ENCODE measurements at regions not wholly inside any gene's neighbourhood (a gene's known extent, or its start where the extent isn't known, plus 50 kb on each side); places are given as distances from the start of the nearest gene placed in this dataset.

- ATAC-seq (no peak), DNase-seq (no peak)
- H3K4me3 Mint-ChIP-seq = no peak overlapping the region
- H3K4me1 Mint-ChIP-seq = no peaks in the 10 kb centered on the region
- H3K36me3 Mint-ChIP-seq (ENCODE audit: low read depth) = no peaks in the 10 kb centered on the region
- no peak overlapping the region for H3K27ac Mint-ChIP-seq
- H3K27me3 Mint-ChIP-seq = no peaks in the 10 kb centered on the region
- peaks cover 4% of the 10 kb centered on the region for H3K9me3 Mint-ChIP-seq
Observed at GRCh38 chr5:23242891-23243290, 264.5 kb upstream of the PRDM9 start.

- Mint-ChIP-seq H3K4me3 (no peak overlapping the region), H3K9me3 (no peaks in the 10 kb centered on the region), H3K36me3 (ENCODE audit: low read depth) (no peaks in the 10 kb centered on the region), H3K27me3 (no peaks in the 10 kb centered on the region), H3K27ac (no peak overlapping the region), H3K4me1 (no peaks in the 10 kb centered on the region)
- no peak for DNase-seq
- ATAC-seq = no peak
Observed at GRCh38 chr5:23235246-23235645, 272.2 kb upstream of the PRDM9 start.

GRCh38 chr5:23234197-23234596 lies 273.2 kb upstream of the PRDM9 start:
- H3K4me1 Mint-ChIP-seq = no peaks in the 10 kb centered on the region
- no peak overlapping the region for H3K4me3 Mint-ChIP-seq
- DNase-seq (no peak), ATAC-seq (no peak)
- H3K9me3 Mint-ChIP-seq = no peaks in the 10 kb centered on the region
- H3K27ac Mint-ChIP-seq = no peak overlapping the region
- H3K36me3 Mint-ChIP-seq (ENCODE audit: low read depth) = no peaks in the 10 kb centered on the region
- no peaks in the 10 kb centered on the region for H3K27me3 Mint-ChIP-seq

DNA sequence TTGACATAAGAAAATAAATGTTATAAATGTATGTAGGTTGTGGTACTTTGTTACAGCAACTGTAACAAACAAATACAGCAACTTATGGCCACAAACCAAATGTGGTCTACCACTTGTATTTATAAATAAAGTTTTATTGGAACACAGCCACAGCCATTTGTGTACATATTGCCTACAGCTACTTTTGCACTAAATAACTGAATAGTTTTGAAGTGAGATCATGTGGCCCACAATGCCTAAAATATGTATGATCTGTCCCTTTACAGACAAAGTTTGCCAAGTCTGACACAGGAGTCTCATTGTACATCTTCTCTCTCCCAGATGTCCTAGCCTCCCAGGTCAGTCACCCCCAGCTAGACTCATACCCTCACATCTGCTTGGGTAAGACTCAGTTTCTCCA lies 283.6 kb upstream of the PRDM9 start:
- Mint-ChIP-seq H3K4me3 (no peak overlapping the region), H3K9me3 (peaks cover 14% of the 10 kb centered on the region), H3K36me3 (ENCODE audit: low read depth) (no peaks in the 10 kb centered on the region), H3K4me1 (no peaks in the 10 kb centered on the region), H3K27me3 (no peaks in the 10 kb centered on the region), H3K27ac (no peak overlapping the region)
- ATAC-seq = no peak
- no peak for DNase-seq

- Mint-ChIP-seq H3K4me1 (no peaks in the 10 kb centered on the region), H3K4me3 (no peak overlapping the region), H3K36me3 (ENCODE audit: low read depth) (no peaks in the 10 kb centered on the region), H3K27ac (no peak overlapping the region), H3K27me3 (no peaks in the 10 kb centered on the region), H3K9me3 (peaks cover 11% of the 10 kb centered on the region)
- ATAC-seq (no peak), DNase-seq (no peak)
Observed at GRCh38 chr5:23221831-23222230, 285.6 kb upstream of the PRDM9 start.

- no peak overlapping the region for H3K4me3 Mint-ChIP-seq
- ATAC-seq (no peak), DNase-seq (no peak)
- H3K27ac Mint-ChIP-seq = no peak overlapping the region
- H3K27me3 Mint-ChIP-seq = no peaks in the 10 kb centered on the region
- peaks cover 7% of the 10 kb centered on the region for H3K9me3 Mint-ChIP-seq
- no peaks in the 10 kb centered on the region for H3K4me1 Mint-ChIP-seq
- H3K36me3 Mint-ChIP-seq (ENCODE audit: low read depth) = no peaks in the 10 kb centered on the region
Observed at GRCh38 chr5:23217159-23217558, 290.2 kb upstream of the PRDM9 start.

GRCh38 chr5:23216345-23216744 lies 291.1 kb upstream of the PRDM9 start:
- ATAC-seq = no peak
- H3K4me3 Mint-ChIP-seq = no peak overlapping the region
- no peak overlapping the region for H3K27ac Mint-ChIP-seq
- peaks cover 12% of the 10 kb centered on the region for H3K9me3 Mint-ChIP-seq
- H3K36me3 Mint-ChIP-seq (ENCODE audit: low read depth) = no peaks in the 10 kb centered on the region
- no peak for DNase-seq
- no peaks in the 10 kb centered on the region for H3K4me1 Mint-ChIP-seq
- no peaks in the 10 kb centered on the region for H3K27me3 Mint-ChIP-seq

DNA sequence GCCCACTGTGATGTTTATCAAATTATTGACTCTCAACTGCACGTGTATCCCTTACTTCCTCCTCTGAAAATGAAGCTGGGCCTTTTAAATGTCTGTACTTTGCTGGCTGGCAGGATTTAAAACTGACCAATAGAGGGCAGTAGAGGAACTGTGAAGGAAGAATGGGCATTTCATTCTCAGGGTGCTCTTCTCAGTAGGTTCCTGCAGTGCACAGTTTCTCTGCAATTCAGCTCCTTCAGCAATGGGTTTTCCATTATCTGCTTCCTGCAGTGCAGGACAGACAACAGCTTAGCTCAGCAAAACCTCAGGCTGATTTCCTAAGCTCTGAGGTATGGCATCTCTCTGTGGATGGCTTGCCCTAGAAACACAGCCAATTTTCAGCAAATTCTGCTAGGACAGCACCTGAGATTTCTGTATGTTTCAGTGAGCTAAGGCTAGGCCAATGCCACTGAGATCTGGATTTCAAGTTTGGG lies 298.4 kb upstream of the PRDM9 start:
- H3K4me1 Mint-ChIP-seq = no peaks in the 10 kb centered on the region
- no peaks in the 10 kb centered on the region for H3K36me3 Mint-ChIP-seq (ENCODE audit: low read depth)
- no peaks in the 10 kb centered on the region for H3K27me3 Mint-ChIP-seq
- no peak overlapping the region for H3K4me3 Mint-ChIP-seq
- ATAC-seq (no peak), DNase-seq (no peak)
- H3K9me3 Mint-ChIP-seq = peaks cover 27% of the 10 kb centered on the region
- no peak overlapping the region for H3K27ac Mint-ChIP-seq

GRCh38 chr5:23204111-23204510 lies 303.3 kb upstream of the PRDM9 start:
- ATAC-seq (no peak), DNase-seq (no peak)
- no peak overlapping the region for H3K4me3 Mint-ChIP-seq
- H3K27me3 Mint-ChIP-seq = no peaks in the 10 kb centered on the region
- no peak overlapping the region for H3K27ac Mint-ChIP-seq
- H3K4me1 Mint-ChIP-seq = no peaks in the 10 kb centered on the region
- no peaks in the 10 kb centered on the region for H3K36me3 Mint-ChIP-seq (ENCODE audit: low read depth)
- H3K9me3 Mint-ChIP-seq = peaks cover 9% of the 10 kb centered on the region

DNA sequence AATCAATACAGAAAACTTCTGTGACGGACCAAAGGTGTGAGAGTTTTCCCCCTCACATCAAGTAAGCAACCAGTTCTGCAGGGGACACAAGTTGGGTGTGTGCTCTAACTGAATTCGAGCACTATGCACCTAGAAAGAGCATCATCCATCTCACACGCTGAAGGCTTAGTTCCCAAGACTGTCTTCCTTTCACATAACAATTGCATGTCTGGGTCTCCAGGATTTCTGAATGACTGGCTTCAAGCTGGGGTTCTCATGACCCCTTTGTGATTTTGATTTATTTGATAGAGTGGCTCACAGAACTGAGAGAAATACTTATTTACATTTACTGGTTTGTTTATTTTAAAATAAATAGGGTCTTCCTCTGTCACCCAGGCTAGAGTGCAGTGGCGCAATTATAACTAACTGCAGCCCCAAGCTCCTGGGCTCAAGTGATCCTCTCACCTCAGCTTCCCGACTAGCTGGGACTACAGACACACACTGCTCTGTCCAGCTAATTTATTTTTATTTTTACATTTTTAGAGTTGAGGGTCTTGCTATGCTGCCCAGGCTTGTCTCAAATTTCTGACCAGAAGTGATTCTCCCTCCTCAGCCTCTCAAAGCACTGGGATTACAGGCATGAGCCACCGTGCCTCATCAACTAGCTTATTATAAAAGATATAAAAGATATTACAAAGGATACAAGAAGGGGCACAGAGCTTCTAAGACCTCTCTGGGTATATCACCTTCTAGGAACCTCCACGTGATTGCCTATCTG lies 316.7 kb upstream of the CDH12 start:
- H3K27me3 Mint-ChIP-seq = no peaks in the 10 kb centered on the region
- H3K27ac Mint-ChIP-seq = no peak overlapping the region
- H3K4me3 Mint-ChIP-seq = no peak overlapping the region
- H3K36me3 Mint-ChIP-seq (ENCODE audit: low read depth) = no peaks in the 10 kb centered on the region
- peaks cover 10% of the 10 kb centered on the region for H3K9me3 Mint-ChIP-seq
- no peak for DNase-seq
- no peak for ATAC-seq
- no peaks in the 10 kb centered on the region for H3K4me1 Mint-ChIP-seq

DNA sequence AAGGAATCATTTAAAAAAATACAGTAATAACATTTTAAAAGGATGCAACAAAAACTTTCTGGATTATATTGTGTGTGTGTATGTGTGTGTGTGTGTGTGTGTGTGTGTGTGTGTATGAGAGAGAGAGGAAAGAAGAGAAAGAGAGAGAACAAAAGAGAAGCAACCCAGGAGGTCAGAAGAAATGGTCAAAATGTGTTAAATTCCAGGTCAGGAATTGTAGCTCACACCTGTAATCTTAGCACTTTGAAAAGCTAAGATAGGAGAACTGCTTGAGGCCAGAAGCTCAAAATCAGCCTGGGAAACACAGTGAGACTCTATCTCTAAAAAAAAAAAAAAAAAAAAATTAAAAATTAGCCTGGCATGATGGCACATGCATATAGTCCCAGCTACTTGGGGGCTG lies 311.8 kb upstream of the CDH12 start:
- Mint-ChIP-seq H3K27me3 (no peaks in the 10 kb centered on the region), H3K9me3 (peaks cover 10% of the 10 kb centered on the region), H3K27ac (no peak overlapping the region), H3K4me3 (no peak overlapping the region), H3K36me3 (ENCODE audit: low read depth) (no peaks in the 10 kb centered on the region), H3K4me1 (no peaks in the 10 kb centered on the region)
- ATAC-seq (no peak), DNase-seq (no peak)

- no peak overlapping the region for H3K27ac Mint-ChIP-seq
- no peak for ATAC-seq
- no peaks in the 10 kb centered on the region for H3K36me3 Mint-ChIP-seq (ENCODE audit: low read depth)
- H3K27me3 Mint-ChIP-seq = no peaks in the 10 kb centered on the region
- H3K9me3 Mint-ChIP-seq = peaks cover 3% of the 10 kb centered on the region
- no peaks in the 10 kb centered on the region for H3K4me1 Mint-ChIP-seq
- no peak for DNase-seq
- H3K4me3 Mint-ChIP-seq = no peak overlapping the region
Observed at GRCh38 chr5:23158179-23158578, 305.0 kb upstream of the CDH12 start.

GRCh38 chr5:23157716-23158115 lies 304.6 kb upstream of the CDH12 start:
- no peaks in the 10 kb centered on the region for H3K4me1 Mint-ChIP-seq
- H3K27me3 Mint-ChIP-seq = no peaks in the 10 kb centered on the region
- H3K27ac Mint-ChIP-seq = no peak overlapping the region
- H3K9me3 Mint-ChIP-seq = peaks cover 3% of the 10 kb centered on the region
- H3K4me3 Mint-ChIP-seq = no peak overlapping the region
- DNase-seq (no peak), ATAC-seq (no peak)
- H3K36me3 Mint-ChIP-seq (ENCODE audit: low read depth) = no peaks in the 10 kb centered on the region

DNA sequence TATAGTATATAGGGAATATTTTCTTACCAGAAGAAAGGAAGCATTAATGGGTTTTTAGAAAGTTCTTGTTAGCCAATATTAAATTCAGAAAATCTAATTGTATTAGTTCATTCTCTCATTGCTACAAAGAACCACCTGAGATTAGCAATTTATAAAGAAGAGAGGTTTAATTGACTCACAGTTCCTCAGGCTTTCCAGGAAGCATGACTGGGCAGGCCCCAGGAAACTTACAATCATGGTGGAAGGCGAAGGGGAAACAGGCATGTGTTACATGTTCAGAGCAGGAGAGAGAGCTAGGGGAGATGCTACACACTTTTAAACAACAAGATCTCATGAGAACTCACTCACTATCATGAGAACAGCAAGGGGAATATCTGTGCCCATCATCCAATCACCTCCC lies 304.0 kb upstream of the CDH12 start:
- DNase-seq (no peak), ATAC-seq (no peak)
- Mint-ChIP-seq H3K4me1 (no peaks in the 10 kb centered on the region), H3K36me3 (ENCODE audit: low read depth) (no peaks in the 10 kb centered on the region), H3K4me3 (no peak overlapping the region), H3K9me3 (peaks cover 3% of the 10 kb centered on the region), H3K27ac (no peak overlapping the region), H3K27me3 (no peaks in the 10 kb centered on the region)

- no peak overlapping the region for H3K4me3 Mint-ChIP-seq
- H3K9me3 Mint-ChIP-seq = peaks cover 13% of the 10 kb centered on the region
- no peaks in the 10 kb centered on the region for H3K27me3 Mint-ChIP-seq
- ATAC-seq (no peak), DNase-seq (no peak)
- H3K27ac Mint-ChIP-seq = no peak overlapping the region
- no peaks in the 10 kb centered on the region for H3K36me3 Mint-ChIP-seq (ENCODE audit: low read depth)
- H3K4me1 Mint-ChIP-seq = no peaks in the 10 kb centered on the region
Observed at GRCh38 chr5:23147625-23148024, 294.5 kb upstream of the CDH12 start.

- Mint-ChIP-seq H3K9me3 (peaks cover 13% of the 10 kb centered on the region), H3K27ac (no peak overlapping the region), H3K27me3 (no peaks in the 10 kb centered on the region), H3K36me3 (ENCODE audit: low read depth) (no peaks in the 10 kb centered on the region), H3K4me1 (no peaks in the 10 kb centered on the region), H3K4me3 (no peak overlapping the region)
- DNase-seq (no peak), ATAC-seq (no peak)
Observed at GRCh38 chr5:23146183-23146582, 293.0 kb upstream of the CDH12 start.
